NCI-H2227 treated with DMSO at 0.1 percent for 48 hours (cell line): ENCODE measurements at regions not wholly inside any gene's neighbourhood (a gene's known extent, or its start where the extent isn't known, plus 50 kb on each side); places are given as distances from the start of the nearest gene placed in this dataset.
A peak's percentile ranks its signal among the peaks of the same experiment; 100 is the strongest.

Source experiments
- DNase-seq: peaks from one replicate; lab custom pipeline; 2025; lab: John Stamatoyannopoulos, UW

DNA sequence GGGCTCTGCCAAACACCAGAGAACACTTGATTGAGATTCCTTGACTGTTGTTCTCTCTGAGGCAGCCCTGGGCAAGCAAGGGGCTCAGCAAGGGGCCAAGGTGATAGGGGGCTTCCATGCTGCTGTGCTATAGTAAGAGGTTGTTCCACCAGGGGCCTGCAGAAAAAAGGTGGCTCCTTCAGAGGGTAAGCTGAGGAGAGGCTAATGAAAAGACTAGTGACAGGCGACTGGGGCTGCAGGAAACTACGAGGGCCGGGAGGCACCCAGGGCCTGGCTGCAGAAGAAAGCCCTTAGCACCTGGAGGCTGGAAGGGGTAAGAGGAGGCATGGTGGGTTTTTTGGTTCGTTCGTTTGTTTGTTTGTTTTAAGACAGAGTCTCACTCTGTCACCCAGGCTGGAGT lies 88.0 kb upstream of the CTNNA1 start:
- no peak for DNase-seq

DNA sequence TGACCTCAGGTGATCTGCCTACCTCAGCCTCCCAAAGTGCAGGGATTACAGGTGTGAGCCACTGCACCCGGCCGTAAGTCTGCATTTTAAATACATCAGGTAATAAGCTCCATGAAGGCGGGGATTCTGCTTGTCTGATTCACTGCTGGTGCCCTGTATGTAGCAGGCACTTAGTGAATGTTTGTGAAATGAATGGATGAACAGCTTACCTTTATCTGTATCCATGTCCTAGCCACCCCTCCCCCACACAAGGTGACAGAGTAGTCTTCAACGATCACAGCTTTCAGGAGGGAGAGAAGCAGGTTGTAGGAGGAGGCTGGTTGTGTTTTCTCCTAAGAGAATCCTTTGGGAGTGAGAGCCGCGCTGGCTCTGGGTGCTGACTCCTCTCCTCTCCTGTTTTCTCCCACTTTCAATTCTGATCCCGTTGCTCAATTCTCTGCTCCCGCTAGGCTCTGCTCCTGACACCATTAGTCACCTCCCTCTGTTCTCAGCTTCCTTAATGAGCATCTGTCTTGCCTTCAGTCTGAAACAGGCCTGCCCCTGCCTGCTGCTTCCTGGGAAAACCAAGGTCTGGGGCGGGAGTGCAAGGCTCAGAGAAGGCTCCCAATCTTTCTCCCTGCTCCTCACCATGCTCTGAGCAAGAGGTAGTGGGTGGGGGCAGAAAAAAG lies 88.8 kb upstream of the CTNNA1 start:
- DNase-seq = peak; percentile 35

GRCh38 chr5:138663561-138663960 lies 88.4 kb upstream of the HSPA9 start:
- DNase-seq = no peak

- no peak for DNase-seq
Observed at GRCh38 chr5:138663009-138663408, 87.8 kb upstream of the HSPA9 start.

DNA sequence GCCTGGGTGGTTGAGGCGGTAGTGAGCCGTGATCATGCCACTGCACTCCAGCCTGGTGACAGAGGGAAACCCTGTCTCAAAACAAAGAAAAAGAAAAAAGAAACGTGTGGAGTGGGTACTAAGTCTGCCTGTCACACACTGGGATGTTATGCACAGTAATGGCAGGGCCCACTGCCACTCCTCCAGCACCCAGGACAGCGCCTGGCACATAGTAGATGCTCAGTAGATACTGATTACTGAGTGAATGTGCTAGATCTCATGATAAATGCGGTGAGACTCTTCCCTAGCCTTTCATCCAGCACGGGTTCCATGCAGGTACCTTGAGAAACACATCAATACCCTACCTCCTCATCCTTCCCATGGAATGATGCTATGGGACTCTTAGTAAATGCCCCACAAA lies 87.4 kb upstream of the HSPA9 start:
- DNase-seq = no peak

DNA sequence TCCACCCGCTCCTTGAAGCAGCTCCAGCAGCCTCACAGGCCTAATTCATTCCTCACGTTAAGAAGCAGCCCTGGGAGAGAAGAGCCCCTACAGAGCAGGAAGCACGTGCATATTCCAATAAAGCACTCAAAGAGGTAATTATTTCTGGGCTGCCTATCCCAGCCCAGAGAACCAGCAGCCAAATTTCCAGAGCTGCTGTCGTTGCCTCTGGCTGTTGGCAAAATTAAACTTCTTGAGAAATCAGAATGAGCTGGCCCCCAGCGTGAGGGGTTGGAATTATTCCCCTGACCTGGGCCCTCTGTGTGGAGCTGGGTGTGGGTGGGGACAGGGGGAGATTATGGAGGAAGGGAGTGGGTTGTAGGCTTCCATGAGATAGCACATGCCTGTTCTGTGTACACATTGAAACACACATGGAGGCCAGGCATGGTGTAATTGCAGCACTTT lies 86.8 kb upstream of the HSPA9 start:
- DNase-seq = no peak

DNA sequence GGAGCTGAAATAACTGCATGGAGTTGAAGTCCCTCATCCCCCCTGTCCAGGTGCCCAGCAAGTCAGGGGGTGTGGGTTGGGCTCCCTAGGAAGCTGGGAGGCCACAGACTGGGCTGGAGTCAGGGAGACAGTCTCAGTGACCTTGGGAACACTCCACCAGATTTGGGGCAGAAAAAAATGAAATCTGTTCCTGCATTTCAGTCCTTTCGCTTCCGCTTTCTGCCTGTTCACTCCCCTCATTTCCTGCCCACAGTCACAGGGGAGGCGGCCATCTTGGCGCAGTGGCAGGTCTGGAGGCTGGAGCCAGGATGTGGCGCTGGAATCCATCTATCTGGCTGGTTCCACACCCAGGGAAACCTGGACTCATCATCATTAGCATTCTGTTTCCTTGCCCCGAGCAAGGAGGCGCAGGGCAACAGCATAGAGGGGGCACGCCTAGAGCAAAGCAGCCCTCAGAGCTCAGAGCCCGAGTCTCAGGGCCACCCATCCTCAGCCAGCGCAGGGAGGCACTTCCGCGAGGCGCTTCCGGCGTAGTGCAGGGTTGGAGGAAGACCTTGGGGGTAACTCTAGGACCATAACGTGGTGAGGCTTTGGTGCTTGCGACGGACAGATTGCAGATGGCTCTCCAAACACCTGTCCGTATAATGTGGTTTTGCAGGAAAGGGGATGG lies 86.2 kb upstream of the HSPA9 start:
- DNase-seq = no peak

- no peak for DNase-seq
Observed at GRCh38 chr5:138660051-138660572, 84.9 kb upstream of the HSPA9 start.

GRCh38 chr5:138659561-138659960 lies 84.4 kb upstream of the HSPA9 start:
- DNase-seq = no peak

DNA sequence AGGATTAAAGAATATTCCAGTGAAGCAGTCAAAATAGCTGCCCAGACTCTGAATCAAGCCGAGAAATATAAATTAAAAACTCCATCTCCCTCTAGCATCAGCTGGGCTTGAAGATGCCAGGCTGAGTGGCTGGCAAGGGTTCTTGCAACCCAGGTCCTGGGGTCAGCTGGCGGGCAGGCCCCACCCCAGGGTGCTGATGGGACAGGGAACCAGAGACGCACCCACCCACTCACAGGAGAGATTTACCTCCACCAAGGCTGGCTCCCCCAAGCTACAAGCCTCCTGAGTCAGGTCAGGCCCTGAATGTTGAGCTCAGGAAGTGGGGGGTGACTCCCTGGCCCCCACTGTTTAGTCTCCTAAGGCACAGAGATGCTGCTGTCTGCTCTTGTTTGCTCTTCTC lies 83.9 kb upstream of the HSPA9 start:
- DNase-seq = no peak

- peak; percentile 35 for DNase-seq
Observed at GRCh38 chr5:138658676-138659075, 83.5 kb upstream of the HSPA9 start.

- no peak for DNase-seq
Observed at GRCh38 chr5:138657360-138657759, 82.2 kb upstream of the HSPA9 start.

DNA sequence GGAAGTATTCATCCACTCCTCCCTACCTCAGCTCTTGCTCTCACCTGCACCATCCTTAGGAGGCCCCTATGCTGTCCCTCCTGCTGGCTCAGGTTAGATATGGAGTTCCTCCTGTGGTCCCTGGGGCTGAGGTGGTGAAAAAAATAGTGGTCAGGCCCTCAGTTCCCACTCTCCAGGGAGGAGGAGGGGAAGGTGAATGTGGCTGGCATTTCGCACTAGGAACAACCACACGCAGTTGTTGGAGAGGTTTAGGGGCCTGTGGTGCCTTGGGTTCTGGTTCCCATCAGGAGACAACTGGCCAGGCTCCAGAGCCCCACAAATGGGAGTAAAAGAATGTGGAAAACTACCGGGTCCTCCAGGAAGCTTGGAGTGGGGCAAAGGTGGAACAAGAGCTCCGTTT lies 81.7 kb upstream of the HSPA9 start:
- no peak for DNase-seq

DNA sequence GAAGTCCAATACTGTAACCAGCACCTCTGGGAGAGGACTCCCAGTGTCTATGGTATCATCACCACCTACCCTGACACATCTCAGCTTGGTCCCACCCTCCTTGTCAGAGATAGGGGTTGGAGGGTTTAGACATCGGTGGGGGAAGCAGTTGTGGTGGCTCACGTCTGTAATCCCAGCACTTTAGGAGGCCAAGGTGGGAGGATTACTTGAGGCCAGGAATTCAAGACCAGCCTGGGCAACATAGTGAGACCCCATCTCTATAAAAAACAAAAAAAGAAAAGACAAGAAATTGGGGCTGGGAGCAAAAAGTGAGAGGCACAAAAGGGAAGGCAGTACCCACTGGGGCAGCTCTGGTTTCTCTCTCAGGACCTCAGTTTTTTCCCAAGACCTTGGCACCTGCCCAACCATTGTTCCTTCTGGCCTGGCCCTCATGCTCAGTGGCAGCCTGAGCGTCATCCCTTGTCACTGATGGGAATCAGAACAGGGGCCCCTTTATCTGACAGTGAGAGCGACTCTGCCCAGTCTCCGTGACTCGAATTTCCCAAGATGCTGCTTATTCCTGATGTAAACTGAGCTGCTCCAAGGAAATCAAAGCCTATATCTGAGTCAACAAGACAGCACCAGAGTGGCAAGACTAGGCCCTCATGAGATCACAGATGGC lies 80.5 kb upstream of the HSPA9 start:
- DNase-seq = no peak

- no peak for DNase-seq
Observed at GRCh38 chr5:138654281-138654867, 79.2 kb upstream of the HSPA9 start.

- no peak for DNase-seq
Observed at GRCh38 chr5:138653502-138653901, 78.3 kb upstream of the HSPA9 start.

DNA sequence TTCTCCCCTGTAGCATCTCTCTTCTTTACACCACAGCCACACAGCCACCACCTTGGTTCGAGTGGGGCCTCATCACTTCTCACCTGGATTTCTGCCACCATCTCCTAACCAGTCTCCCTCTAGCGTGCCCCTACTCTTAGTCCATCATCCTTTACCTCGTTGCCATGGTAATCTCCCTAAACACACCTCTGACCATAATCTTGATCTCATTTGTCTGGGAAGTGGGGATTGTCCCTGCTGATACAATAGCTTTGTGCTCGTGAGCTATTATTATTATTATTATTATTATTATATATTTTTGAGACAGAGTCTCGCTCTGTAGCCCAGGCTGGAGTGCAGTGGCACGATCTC lies 76.5 kb upstream of the HSPA9 start:
- peak; percentile 26 for DNase-seq

GRCh38 chr5:138651058-138651766 lies 76.0 kb upstream of the HSPA9 start:
- peak; percentile 47 for DNase-seq

- no peak for DNase-seq
Observed at GRCh38 chr5:138650196-138650595, 75.0 kb upstream of the HSPA9 start.

DNA sequence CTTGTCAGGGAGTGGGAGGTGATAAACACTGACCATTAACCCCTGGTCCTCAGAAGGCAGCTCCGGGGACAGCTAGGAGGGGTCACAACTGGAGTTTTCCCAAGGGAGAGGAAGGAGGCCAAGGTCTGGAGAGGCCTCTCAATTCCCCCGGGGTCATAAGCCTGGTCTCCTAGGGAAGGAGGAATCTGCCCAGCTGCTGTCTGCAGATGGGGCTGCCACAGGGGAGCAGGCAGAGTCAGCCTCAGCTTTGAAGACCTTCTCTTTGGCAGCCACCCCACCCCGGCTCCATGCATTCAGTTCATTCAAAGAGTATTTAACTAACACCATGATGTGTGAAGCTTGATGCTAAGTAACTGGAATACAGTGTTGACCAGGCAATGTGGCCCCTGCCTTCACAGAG lies 74.6 kb upstream of the HSPA9 start:
- DNase-seq = no peak

DNA sequence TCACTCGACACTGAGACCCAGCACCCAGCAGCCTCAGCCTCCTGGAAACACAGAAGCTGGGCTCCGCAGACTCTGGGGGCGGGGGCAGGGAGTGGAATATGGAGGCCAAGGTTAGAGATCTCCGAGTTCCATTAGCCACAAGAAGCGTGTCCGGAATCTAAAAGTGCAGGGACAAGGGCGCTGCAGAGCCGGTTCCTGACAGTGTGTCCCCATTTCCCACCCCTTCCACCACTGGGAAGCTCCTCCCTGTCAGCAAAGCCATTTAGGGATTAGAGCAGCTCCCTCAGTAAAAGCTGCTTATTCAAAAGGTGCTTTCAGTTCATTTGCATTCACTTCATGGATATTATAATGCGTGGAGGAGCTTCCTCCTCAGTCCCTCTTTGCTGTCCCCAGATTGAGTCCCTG lies 74.1 kb upstream of the HSPA9 start:
- DNase-seq = no peak

DNA sequence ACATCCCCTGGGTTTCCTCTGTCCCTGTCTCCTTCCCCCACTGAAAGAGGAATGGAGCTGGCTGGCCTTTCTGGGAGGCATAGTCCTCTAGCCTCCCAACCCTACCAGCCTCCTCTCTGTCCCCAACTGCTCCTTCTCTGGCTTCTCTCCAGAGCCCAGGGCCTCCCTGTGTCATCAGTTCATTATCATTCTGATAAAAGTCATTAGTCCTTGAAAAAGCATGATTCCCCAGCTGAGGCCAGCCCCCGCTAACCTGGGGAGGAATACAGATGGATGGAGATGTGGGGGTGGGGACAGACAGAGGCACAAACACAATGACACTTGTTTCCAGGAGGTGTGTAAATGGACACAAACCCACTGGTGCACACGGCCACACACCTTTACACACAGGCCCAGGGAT lies 73.6 kb upstream of the HSPA9 start:
- DNase-seq = no peak
